Calu3 (cell line): ENCODE measurements at regions not wholly inside any gene's neighbourhood (a gene's known extent, or its start where the extent isn't known, plus 50 kb on each side); places are given as distances from the start of the nearest gene placed in this dataset.

Source experiments
- BruUV-seq: library from RNA; stranded (reverse); fragments of 400-500 nt; replicated peaks from 2 replicates; lab custom pipeline; 2021; lab: Mats Ljungman, UMichigan
- CTCF ChIA-PET: fragments of 300-600 bp; sonication (Branson Sonifier 250); formaldehyde crosslinking; loops from one replicate; lab custom pipeline; 2022; ENCODE audit warnings: antibody characterized with exemption; lab: Charles Lee
- DNase-seq: peaks from one replicate; pipeline ENCODE4 v3.0.0; 2022
- H3K27ac Mint-ChIP-seq: one replicate; pipeline ENCODE4 v1.8.0; 2022; ENCODE audit warnings: mixed read lengths; ENCODE audit not compliant: unreplicated experiment
- H3K27me3 Mint-ChIP-seq: one replicate; pipeline ENCODE4 v1.8.0; 2022; ENCODE audit warnings: mixed read lengths; ENCODE audit not compliant: unreplicated experiment
- H3K36me3 Mint-ChIP-seq: one replicate; pipeline ENCODE4 v1.8.0; 2022; ENCODE audit warnings: mild to moderate bottlenecking, moderate library complexity, mixed read lengths; ENCODE audit not compliant: insufficient read depth, unreplicated experiment
- H3K4me1 Mint-ChIP-seq: one replicate; pipeline ENCODE4 v1.8.0; 2022; ENCODE audit warnings: mild to moderate bottlenecking, low read depth, mixed read lengths; ENCODE audit not compliant: unreplicated experiment
- H3K4me3 Mint-ChIP-seq: one replicate; pipeline ENCODE4 v1.8.0; 2022; ENCODE audit warnings: mild to moderate bottlenecking, low read depth, moderate library complexity, mixed read lengths; ENCODE audit not compliant: unreplicated experiment
- H3K9me3 Mint-ChIP-seq: one replicate; pipeline ENCODE4 v1.8.0; 2022; ENCODE audit warnings: low read depth, mixed read lengths; ENCODE audit not compliant: unreplicated experiment
- intact Hi-C: fragments of 100-400 bp; cut with micrococcal nuclease; formaldehyde crosslinking; loops from one replicate; pipeline ENCODE4 v1.10.0; 2022; ENCODE audit not compliant: unreplicated experiment
- TF ChIP-seq, protein P1 (sequence below): fragments of 200-600 bp; IDR thresholded peaks from one replicate; pipeline ENCODE4 v1.8.0; 2022; ENCODE audit warnings: antibody characterized with exemption; ENCODE audit not compliant: unreplicated experiment

- Mint-ChIP-seq H3K4me1 (no peaks in the 10 kb centered on the region), H3K36me3 (no peaks in the 10 kb centered on the region), H3K4me3 (no peak overlapping the region), H3K9me3 (peaks cover 2% of the 10 kb centered on the region), H3K27ac (no peak overlapping the region), H3K27me3 (no peaks in the 10 kb centered on the region)
- intact Hi-C loops = no loop called here
- no peak for DNase-seq
- TF ChIP-seq, protein P1, sequence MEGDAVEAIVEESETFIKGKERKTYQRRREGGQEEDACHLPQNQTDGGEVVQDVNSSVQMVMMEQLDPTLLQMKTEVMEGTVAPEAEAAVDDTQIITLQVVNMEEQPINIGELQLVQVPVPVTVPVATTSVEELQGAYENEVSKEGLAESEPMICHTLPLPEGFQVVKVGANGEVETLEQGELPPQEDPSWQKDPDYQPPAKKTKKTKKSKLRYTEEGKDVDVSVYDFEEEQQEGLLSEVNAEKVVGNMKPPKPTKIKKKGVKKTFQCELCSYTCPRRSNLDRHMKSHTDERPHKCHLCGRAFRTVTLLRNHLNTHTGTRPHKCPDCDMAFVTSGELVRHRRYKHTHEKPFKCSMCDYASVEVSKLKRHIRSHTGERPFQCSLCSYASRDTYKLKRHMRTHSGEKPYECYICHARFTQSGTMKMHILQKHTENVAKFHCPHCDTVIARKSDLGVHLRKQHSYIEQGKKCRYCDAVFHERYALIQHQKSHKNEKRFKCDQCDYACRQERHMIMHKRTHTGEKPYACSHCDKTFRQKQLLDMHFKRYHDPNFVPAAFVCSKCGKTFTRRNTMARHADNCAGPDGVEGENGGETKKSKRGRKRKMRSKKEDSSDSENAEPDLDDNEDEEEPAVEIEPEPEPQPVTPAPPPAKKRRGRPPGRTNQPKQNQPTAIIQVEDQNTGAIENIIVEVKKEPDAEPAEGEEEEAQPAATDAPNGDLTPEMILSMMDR = no peak
- CTCF ChIA-PET = no interaction called here
- BruUV-seq = no TSS peak
Observed at GRCh38 chr1:14375226-14375625, 223.3 kb upstream of the KAZN start.

DNA sequence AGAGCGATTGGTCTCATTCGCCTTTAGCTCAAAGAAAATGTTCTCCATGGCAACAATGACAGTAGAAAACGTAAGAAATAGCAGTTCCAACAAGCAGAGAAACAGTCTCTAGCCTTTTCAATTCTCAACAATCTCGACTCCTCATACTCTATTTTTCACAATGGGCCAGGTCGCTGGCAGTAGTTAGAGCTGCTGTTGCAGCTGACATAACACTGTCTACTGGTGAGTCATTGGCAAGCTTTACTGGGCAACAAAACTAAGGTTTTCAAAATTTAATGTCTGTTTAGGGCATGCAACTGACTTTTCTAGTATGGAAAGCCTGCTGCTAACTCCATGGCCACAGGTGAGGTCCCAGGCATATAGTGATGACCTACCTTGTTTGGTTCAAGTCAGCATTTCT lies 221.1 kb upstream of the KAZN start:
- no TSS peak for BruUV-seq
- intact Hi-C loops = no loop called here
- Mint-ChIP-seq H3K36me3 (no peaks in the 10 kb centered on the region), H3K9me3 (peaks cover 6% of the 10 kb centered on the region), H3K4me3 (no peak overlapping the region), H3K27me3 (no peaks in the 10 kb centered on the region), H3K4me1 (no peaks in the 10 kb centered on the region), H3K27ac (no peak overlapping the region)
- CTCF ChIA-PET = no interaction called here
- TF ChIP-seq, protein P1 = no peak
- DNase-seq = no peak

DNA sequence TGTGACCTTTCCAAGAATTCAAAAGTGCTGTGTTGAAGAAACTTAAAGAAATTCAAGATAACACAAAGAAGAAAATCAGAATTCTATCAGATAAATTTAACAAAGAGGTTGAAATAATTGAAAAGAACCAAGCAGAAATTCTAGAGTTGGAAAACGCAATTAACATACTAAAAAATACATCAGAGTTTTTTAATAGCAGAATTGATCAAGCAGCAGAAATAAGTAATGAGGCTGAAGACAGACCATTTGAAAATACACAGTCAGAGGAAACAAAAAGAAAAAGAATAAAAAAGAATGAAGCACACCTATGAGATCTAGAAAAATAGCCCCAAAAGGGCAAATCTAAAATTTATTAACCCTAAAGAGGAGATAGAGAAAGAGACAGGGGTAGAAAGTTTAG lies 218.1 kb upstream of the KAZN start:
- no peaks in the 10 kb centered on the region for H3K36me3 Mint-ChIP-seq
- BruUV-seq = no TSS peak
- CTCF ChIA-PET = no interaction called here
- H3K4me1 Mint-ChIP-seq = no peaks in the 10 kb centered on the region
- H3K27me3 Mint-ChIP-seq = no peaks in the 10 kb centered on the region
- TF ChIP-seq, protein P1 = no peak
- no peak for DNase-seq
- H3K27ac Mint-ChIP-seq = no peak overlapping the region
- peaks cover 8% of the 10 kb centered on the region for H3K9me3 Mint-ChIP-seq
- no peak overlapping the region for H3K4me3 Mint-ChIP-seq
- intact Hi-C loops = no loop called here

DNA sequence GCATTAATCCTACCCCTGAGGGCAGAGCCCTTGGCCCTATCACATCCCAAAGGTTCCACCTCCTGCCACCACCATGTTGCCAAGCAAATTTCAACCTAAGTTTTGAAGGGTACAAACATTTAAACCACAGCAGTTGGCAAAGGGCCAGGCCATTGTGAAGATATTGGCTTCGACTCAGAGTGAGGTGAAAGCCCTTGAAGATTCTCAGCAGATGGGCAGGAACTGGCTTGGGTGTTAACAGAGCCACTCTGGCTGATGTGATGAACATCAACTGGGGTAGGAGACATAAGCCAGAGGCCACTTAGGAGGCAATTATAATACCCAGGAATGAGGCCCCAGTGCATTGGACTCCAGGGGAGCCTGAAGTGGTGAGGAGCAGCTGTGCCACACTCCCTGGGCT lies 207.7 kb upstream of the KAZN start:
- Mint-ChIP-seq H3K36me3 (no peaks in the 10 kb centered on the region), H3K27me3 (no peaks in the 10 kb centered on the region), H3K9me3 (peaks cover 12% of the 10 kb centered on the region), H3K4me3 (no peak overlapping the region), H3K4me1 (no peaks in the 10 kb centered on the region), H3K27ac (no peak overlapping the region)
- TF ChIP-seq, protein P1 = no peak
- intact Hi-C loops = no loop called here
- CTCF ChIA-PET = no interaction called here
- no TSS peak for BruUV-seq
- DNase-seq = no peak
